ENCODE measurements at regions not wholly inside any gene's neighbourhood (a gene's known extent, or its start where the extent isn't known, plus 50 kb on each side); places are given as distances from the start of the nearest gene placed in this dataset.
A peak's percentile ranks its signal among the peaks of the same experiment; 100 is the strongest.

DNA sequence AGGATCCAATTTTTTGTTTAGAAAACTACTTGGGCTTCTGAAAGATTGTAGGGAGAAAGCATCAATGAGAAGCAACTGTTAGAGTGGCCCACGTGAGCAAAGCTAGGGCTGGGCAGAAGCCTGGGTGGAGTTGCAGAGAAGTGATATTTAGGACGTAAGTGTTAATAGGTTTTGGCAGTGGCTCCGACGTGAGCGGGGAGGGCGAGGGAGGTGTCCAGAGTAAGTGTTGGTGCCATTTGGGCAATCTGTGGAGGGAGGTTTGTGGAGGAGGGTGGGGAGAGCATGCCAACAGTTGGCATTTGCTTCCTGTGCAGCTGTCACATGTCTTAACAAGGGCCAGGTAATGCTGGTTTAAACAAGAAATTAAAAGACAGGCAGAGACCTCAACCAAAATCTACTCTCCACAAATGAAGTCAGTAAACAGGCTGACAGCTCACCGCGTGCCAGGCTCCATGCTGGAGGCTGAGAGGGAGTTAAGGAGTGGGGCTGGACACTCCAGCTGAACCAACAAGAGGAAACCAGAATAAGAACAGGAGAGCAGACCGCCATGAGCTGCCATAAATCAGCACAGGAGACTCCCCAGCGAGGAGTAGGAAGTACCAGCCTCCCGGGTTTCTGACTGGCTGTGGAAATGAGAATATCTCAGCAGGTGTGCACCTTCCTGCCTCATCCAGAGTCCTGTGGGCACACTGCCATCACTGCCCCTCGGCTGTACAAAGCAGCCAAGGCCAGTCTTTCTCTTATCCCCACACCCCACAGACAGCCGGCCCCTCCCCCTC, 232.6 kb downstream of the ABHD5 start:
- no peak for DNase-seq (ENCODE audit: low spot score)
- in situ Hi-C loops (cut with MboI; ENCODE audit: low sequenced_read_pairs, unreplicated experiment), result no loop called here
- TF ChIP-seq, protein P1, sequence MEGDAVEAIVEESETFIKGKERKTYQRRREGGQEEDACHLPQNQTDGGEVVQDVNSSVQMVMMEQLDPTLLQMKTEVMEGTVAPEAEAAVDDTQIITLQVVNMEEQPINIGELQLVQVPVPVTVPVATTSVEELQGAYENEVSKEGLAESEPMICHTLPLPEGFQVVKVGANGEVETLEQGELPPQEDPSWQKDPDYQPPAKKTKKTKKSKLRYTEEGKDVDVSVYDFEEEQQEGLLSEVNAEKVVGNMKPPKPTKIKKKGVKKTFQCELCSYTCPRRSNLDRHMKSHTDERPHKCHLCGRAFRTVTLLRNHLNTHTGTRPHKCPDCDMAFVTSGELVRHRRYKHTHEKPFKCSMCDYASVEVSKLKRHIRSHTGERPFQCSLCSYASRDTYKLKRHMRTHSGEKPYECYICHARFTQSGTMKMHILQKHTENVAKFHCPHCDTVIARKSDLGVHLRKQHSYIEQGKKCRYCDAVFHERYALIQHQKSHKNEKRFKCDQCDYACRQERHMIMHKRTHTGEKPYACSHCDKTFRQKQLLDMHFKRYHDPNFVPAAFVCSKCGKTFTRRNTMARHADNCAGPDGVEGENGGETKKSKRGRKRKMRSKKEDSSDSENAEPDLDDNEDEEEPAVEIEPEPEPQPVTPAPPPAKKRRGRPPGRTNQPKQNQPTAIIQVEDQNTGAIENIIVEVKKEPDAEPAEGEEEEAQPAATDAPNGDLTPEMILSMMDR (IDR thresholded peaks at IDR 0.05; ENCODE audit: borderline replicate concordance, control extremely low read depth, extremely low read depth, insufficient read depth, missing control alignments), result no peak

DNA sequence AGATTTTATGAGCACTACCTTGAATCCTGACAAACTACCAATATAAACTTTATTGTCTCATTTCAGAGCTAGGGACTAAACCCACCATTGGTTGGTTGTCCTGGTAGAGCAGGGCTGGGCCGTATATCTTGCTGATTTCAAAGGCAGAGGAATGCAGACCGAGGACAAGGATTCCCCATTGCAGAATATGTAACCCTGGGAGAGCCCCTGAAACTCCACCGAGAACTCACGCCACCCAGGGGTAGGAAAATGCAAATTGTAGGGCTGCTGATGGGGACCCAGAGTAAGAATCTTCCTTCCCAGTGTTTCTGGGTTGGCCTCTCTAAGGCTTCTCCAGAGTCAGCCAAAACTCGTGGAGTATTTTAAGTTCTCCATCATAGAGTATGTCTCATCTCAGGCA, 235.3 kb downstream of the ABHD5 start:
- TF ChIP-seq, protein P1 (IDR thresholded peaks at IDR 0.05; ENCODE audit: borderline replicate concordance, control extremely low read depth, extremely low read depth, insufficient read depth, missing control alignments), result no peak
- no peak for DNase-seq (ENCODE audit: low spot score)

DNA sequence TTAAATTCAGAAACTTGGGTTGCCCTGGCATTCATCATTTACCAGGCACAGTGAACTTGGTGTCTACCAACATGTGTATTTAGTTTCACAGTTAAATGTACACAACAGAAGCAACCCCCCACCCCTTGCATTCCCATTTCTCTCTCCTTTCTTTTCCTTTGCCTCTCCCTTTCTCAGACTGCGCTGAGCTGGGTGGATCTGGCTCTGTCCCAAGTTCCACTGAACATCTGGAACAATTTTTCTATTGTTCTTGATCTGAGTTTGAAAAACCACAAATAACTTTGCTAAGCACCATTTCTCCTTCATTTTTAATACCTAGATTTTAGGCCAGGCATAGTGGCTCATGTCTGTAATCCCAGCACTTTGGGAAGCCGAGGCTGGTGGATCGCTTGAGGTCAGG, 242.2 kb downstream of the ABHD5 start:
- no peak for DNase-seq (ENCODE audit: low spot score)
- TF ChIP-seq, protein P1 (IDR thresholded peaks at IDR 0.05; ENCODE audit: borderline replicate concordance, control extremely low read depth, extremely low read depth, insufficient read depth, missing control alignments), result no peak
- in situ Hi-C loops (cut with MboI; ENCODE audit: low sequenced_read_pairs, unreplicated experiment), result no loop called here

More for the DNA sequence above, 235.3 kb downstream of the ABHD5 start:
- in situ Hi-C loops (cut with MboI; ENCODE audit: low sequenced_read_pairs, unreplicated experiment), result no loop called here

DNA sequence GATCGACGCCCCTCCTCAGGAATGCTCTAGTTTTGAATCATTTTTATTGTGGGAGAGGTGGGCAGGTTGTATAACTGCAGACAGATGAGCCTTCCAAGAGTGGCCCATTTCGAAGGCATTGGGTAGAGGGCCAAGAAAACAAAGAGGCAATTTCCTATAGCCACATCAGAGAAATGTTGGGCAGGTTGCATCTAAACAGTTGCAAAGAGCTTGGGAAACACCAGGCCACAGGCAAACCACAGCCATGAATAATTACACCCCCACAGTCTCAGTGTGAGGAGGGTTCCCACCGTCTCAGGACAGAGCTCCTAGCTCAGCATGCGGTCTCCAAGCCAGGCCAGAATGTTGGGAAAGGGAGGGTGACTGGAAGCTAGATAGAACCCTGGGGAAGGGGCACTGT, 257.3 kb downstream of the ABHD5 start:
- in situ Hi-C loops (cut with MboI; ENCODE audit: low sequenced_read_pairs, unreplicated experiment), result no loop called here
- TF ChIP-seq, protein P1 (IDR thresholded peaks at IDR 0.05; ENCODE audit: borderline replicate concordance, control extremely low read depth, extremely low read depth, insufficient read depth, missing control alignments), result no peak
- DNase-seq (ENCODE audit: low spot score), result no peak

DNA sequence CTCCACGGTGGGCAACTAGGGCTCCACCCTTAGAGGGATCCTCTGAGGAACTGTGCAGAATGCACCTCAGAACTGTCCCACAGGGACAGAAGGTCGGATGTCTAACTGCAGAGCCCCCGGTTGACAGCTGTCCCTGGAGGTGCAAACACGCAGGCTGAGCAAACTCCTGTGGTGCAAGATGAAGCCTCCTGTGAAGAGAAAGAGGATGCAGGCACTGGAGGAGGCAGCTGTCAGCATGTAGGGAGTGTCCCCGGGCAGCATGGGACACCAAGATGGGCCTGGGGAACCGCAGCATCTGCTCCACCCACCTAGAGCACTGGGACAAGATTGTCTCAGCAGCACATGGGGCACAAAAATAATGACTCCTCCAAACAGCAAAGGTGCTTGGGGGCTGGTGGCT, 258.9 kb downstream of the ABHD5 start:
- DNase-seq (ENCODE audit: low spot score), result peak; percentile 47
- TF ChIP-seq, protein P1 (IDR thresholded peaks at IDR 0.05; ENCODE audit: borderline replicate concordance, control extremely low read depth, extremely low read depth, insufficient read depth, missing control alignments), result no peak
- in situ Hi-C loops (cut with MboI; ENCODE audit: low sequenced_read_pairs, unreplicated experiment), result no loop called here

DNA sequence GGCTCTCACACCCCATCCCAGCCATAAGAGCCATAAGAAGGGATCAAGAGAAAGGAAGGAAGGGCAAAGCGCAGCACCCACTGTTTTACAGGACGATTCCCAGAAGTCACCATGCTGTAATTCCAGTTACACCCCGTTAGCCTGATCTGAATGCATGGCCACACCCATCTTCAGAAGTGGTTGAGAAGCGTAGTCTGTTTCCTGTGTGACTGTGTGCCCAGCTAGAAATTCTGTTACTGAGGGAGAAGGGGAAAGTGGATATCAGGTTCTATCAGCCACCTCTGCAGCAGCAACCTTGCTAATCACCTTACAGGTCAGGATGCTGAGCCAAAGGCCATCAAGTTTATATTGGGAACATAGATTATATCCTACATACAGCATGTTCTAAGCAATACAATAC, 260.0 kb downstream of the ABHD5 start:
- no peak for DNase-seq (ENCODE audit: low spot score)
- TF ChIP-seq, protein P1 (IDR thresholded peaks at IDR 0.05; ENCODE audit: borderline replicate concordance, control extremely low read depth, extremely low read depth, insufficient read depth, missing control alignments), result no peak
- in situ Hi-C loops (cut with MboI; ENCODE audit: low sequenced_read_pairs, unreplicated experiment), result no loop called here
